ENCODE measurements at regions not wholly inside any gene's neighbourhood (a gene's known extent, or its start where the extent isn't known, plus 50 kb on each side); places are given as distances from the start of the nearest gene placed in this dataset.

DNA sequence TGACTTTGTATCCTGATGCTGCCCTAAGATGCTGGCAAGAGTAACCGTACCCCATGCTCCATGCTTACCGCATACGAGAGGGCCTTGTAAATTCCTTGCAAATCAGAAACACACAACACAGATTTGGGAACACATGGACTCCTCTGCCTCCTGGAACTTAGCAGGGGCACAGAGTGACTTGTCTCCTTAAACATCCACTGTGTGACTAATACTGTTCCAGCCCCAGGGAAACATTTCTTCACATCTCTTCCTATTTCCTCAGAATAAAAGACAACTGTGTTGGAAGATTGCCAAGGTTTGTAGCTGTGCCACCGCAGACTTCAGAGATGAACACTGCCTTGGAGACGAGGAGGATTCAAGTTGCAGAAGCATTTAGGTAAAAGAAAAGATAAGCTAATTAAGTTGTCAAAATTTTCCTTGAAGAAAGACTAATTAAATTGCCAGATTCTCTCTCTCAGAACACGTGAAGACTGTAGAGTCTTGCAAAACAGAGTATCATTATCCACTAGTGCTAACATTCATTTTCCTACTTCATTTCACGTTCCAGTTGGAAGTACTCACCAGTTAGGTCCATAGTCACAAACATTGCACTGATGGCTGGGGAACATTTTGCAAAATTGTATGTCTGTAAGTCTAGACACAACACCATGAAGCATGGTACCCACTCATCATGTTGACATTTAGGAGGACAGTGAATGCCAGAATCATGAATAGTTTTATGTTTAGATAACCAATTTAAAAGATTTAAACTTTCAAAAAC, 188.8 kb downstream of the TSN start:
- Histone ChIP-seq H3F3A (ENCODE audit: insufficient read depth) (peaks cover 24% of the 10 kb centered on the region), H4K20me1 (ENCODE audit: insufficient read depth) (no peaks in the 10 kb centered on the region), H3K4me2 (ENCODE audit: unreplicated experiment) (peak overlapping the region; percentile 58), H3K36me3 (ENCODE audit: low read depth) (no peaks in the 10 kb centered on the region), H3K4me1 (ENCODE audit: insufficient read depth) (peaks cover 24% of the 10 kb centered on the region), H3K9me2 (ENCODE audit: insufficient read depth) (no peaks in the 10 kb centered on the region), H3K4me3 (peak overlapping the region; percentile 27), H3K27ac (peak overlapping the region; percentile 86), H3K9me3 (ENCODE audit: low read depth) (no peaks in the 10 kb centered on the region), H3K27me3 (replicated peaks; ENCODE audit: insufficient read depth) (no peaks in the 10 kb centered on the region), H3K79me2 (ENCODE audit: insufficient read depth) (no peaks in the 10 kb centered on the region), H3K9ac (peak overlapping the region; percentile 33), H2AFZ (no peak overlapping the region)
- in situ Hi-C loops (cut with MboI): no loop called here
- DNase-seq: peak; percentile 95
- no peak for TF ChIP-seq EZH2 (IDR thresholded peaks at IDR 0.05; ENCODE audit: insufficient read depth, poor library complexity, severe bottlenecking)
- TF ChIP-seq EZH2phosphoT487 (IDR thresholded peaks at IDR 0.05; ENCODE audit: insufficient read depth, low read depth): 0 out of 2 replicates have a peak, but pooled peaks have one; percentile 51
- WGBS, 2 experiments (ENCODE audit: low coverage in 1 of 2, low lambda C conversion rate in 2 of 2, missing lambda C conversion rate in 2 of 2): 1 to 2% methylated on average over 7 of the region's 7 CpGs

DNA sequence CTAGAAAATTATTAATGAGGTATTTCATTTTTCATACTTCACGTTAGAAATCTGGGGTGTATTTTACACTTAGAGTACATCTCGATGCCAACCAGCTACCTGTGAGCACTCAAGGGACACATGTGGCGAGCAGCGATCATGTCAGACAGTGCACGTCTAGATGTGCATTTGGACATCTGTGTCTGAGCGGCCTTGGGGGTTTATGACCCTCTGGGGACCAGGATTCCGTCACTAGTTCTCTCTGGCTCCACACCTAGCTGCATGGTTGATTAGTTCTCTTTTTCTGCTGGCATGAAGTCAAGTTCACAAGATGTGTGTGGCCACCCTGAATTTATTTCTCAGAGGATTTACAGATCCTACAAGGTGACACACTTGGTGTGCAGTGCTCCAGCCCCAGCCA, 192.2 kb downstream of the TSN start:
- TF ChIP-seq EZH2phosphoT487 (IDR thresholded peaks at IDR 0.05; ENCODE audit: insufficient read depth, low read depth) (no peak), EZH2 (IDR thresholded peaks at IDR 0.05; ENCODE audit: insufficient read depth, poor library complexity, severe bottlenecking) (no peak)
- Histone ChIP-seq H3K27me3 (replicated peaks; ENCODE audit: insufficient read depth) (no peaks in the 10 kb centered on the region), H3K4me1 (ENCODE audit: insufficient read depth) (peaks cover 24% of the 10 kb centered on the region), H3F3A (ENCODE audit: insufficient read depth) (peaks cover 19% of the 10 kb centered on the region), H3K4me2 (ENCODE audit: unreplicated experiment) (no peak overlapping the region), H2AFZ (no peak overlapping the region), H3K27ac (no peak overlapping the region), H3K9me2 (ENCODE audit: insufficient read depth) (no peaks in the 10 kb centered on the region), H3K9me3 (ENCODE audit: low read depth) (no peaks in the 10 kb centered on the region), H3K9ac (no peak overlapping the region), H3K36me3 (ENCODE audit: low read depth) (no peaks in the 10 kb centered on the region), H4K20me1 (ENCODE audit: insufficient read depth) (no peaks in the 10 kb centered on the region), H3K4me3 (no peak overlapping the region), H3K79me2 (ENCODE audit: insufficient read depth) (no peaks in the 10 kb centered on the region)
- no peak for DNase-seq
- 88% methylated on average over 7 of the region's 7 CpGs for WGBS, 2 experiments (ENCODE audit: low coverage in 1 of 2, low lambda C conversion rate in 2 of 2, missing lambda C conversion rate in 2 of 2)
- in situ Hi-C loops (cut with MboI): no loop called here

DNA sequence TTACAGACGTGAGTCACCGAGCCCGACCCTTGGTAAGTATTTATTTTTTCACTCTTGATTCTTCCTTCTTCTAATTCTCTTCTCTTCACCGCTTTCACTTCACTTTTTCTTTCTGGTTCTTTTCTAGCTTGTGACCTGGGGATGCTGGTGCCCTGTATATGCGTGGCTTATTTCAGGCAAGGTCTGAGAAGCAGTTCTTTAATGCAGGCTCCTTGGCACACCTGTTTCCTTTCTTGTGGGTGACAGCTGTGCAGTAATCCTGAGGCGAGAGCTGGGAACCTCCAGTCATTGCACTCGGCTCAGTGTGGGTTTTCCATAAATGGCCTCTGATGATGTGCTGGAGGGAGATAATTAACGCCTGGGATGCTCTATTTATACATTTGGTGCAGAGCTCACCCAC, 193.8 kb downstream of the TSN start:
- in situ Hi-C loops (cut with MboI): no loop called here
- H3K4me2 ChIP-seq (ENCODE audit: unreplicated experiment): no peak overlapping the region
- H3F3A ChIP-seq (ENCODE audit: insufficient read depth): 0 out of 2 replicates have a peak, but pooled peaks cover 3% of the 10 kb centered on the region
- no peaks in the 10 kb centered on the region for H3K9me3 ChIP-seq (ENCODE audit: low read depth)
- H3K79me2 ChIP-seq (ENCODE audit: insufficient read depth): no peaks in the 10 kb centered on the region
- H3K27me3 ChIP-seq (replicated peaks; ENCODE audit: insufficient read depth): no peaks in the 10 kb centered on the region
- no peak for TF ChIP-seq EZH2 (IDR thresholded peaks at IDR 0.05; ENCODE audit: insufficient read depth, poor library complexity, severe bottlenecking)
- no peak for TF ChIP-seq EZH2phosphoT487 (IDR thresholded peaks at IDR 0.05; ENCODE audit: insufficient read depth, low read depth)
- no peaks in the 10 kb centered on the region for H3K9me2 ChIP-seq (ENCODE audit: insufficient read depth)
- peaks cover 8% of the 10 kb centered on the region for H3K4me1 ChIP-seq (ENCODE audit: insufficient read depth)
- DNase-seq: no peak
- H4K20me1 ChIP-seq (ENCODE audit: insufficient read depth): no peaks in the 10 kb centered on the region
- no peak overlapping the region for H2AFZ ChIP-seq
- H3K4me3 ChIP-seq: no peak overlapping the region
- H3K36me3 ChIP-seq (ENCODE audit: low read depth): no peaks in the 10 kb centered on the region
- 84 to 94% methylated on average over 8 of the region's 8 CpGs for WGBS, 2 experiments (ENCODE audit: low coverage in 1 of 2, low lambda C conversion rate in 2 of 2, missing lambda C conversion rate in 2 of 2)
- H3K9ac ChIP-seq: no peak overlapping the region
- H3K27ac ChIP-seq: no peak overlapping the region

DNA sequence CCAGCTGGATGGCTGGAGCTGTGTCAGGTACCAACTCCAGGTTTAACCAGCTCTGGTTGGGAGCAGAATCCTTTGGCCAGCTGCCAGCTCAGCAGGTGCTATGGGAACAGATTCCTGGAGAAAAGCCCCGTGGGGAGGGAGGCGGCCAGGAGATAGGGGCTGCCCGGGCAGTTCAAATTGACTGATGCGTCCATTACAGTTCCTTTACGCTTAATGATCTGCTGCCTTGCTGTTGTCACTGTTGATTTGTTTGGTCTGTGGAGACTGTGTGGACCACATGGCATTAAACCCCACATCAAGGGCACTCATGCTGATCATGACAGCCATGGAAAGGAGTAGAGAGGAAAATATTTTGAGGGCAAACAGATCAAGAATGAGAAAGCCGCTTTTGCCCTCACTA, 200.0 kb downstream of the TSN start:
- H3K27ac ChIP-seq: no peak overlapping the region
- no peaks in the 10 kb centered on the region for H3K9me2 ChIP-seq (ENCODE audit: insufficient read depth)
- H3K4me2 ChIP-seq (ENCODE audit: unreplicated experiment): no peak overlapping the region
- WGBS, 2 experiments (ENCODE audit: low coverage in 1 of 2, low lambda C conversion rate in 2 of 2, missing lambda C conversion rate in 2 of 2): 71 to 77% methylated on average over 6 of the region's 6 CpGs
- no peaks in the 10 kb centered on the region for H3K4me1 ChIP-seq (ENCODE audit: insufficient read depth)
- in situ Hi-C loops (cut with MboI): no loop called here
- no peaks in the 10 kb centered on the region for H4K20me1 ChIP-seq (ENCODE audit: insufficient read depth)
- TF ChIP-seq EZH2phosphoT487 (IDR thresholded peaks at IDR 0.05; ENCODE audit: insufficient read depth, low read depth) (no peak), EZH2 (IDR thresholded peaks at IDR 0.05; ENCODE audit: insufficient read depth, poor library complexity, severe bottlenecking) (no peak)
- no peaks in the 10 kb centered on the region for H3K9me3 ChIP-seq (ENCODE audit: low read depth)
- no peak for DNase-seq
- H2AFZ ChIP-seq: no peak overlapping the region
- no peak overlapping the region for H3K9ac ChIP-seq
- no peaks in the 10 kb centered on the region for H3F3A ChIP-seq (ENCODE audit: insufficient read depth)
- no peaks in the 10 kb centered on the region for H3K79me2 ChIP-seq (ENCODE audit: insufficient read depth)
- no peaks in the 10 kb centered on the region for H3K27me3 ChIP-seq (replicated peaks; ENCODE audit: insufficient read depth)
- H3K36me3 ChIP-seq (ENCODE audit: low read depth): no peaks in the 10 kb centered on the region
- no peak overlapping the region for H3K4me3 ChIP-seq
